D341Med (cell line): ENCODE measurements at regions not wholly inside any gene's neighbourhood (a gene's known extent, or its start where the extent isn't known, plus 50 kb on each side); places are given as distances from the start of the nearest gene placed in this dataset.

ENCODE experiments used
- DNase-seq: peaks from one replicate; pipeline ENCODE4 v3.0.0; 2012; ENCODE audit warnings: low spot score

DNA sequence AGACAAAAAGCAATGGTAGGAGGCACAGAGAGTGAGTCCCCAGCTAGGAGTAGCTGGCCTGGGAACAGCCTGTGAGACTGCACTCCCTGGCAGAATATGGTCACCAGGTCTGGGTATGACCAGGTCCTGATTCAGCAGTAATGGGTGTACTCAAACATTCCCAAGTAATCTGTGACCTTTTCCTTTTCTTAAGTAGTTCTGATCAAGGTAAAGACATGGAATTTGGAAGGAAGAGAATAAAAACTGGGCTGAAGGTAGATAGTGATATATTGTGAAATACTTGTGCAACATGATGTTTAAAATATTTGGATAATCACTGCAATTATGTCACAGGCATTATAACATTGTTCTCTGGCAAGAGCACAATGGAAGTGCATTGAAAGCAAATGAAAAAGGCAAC lies 147.2 kb upstream of the DPYD start:
- DNase-seq: no peak

DNA sequence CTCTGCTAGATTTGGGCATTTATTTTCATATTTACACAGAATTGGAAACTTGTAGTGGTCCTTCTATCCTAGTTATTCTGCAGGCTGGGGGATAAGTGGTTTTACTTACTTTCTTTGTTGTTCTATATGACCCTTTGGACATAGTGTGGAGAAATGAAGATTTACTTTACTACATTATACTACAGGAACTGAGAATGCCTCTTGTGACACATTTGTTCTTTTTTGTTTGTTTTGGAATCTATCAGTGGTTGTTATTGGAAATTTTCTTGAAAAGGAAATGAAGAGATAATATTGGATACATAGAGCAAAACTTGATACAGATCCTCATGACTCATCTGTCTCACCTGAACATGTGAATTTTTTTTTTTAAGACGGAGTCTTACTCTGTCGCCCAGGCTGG lies 146.1 kb upstream of the DPYD start:
- no peak for DNase-seq

DNA sequence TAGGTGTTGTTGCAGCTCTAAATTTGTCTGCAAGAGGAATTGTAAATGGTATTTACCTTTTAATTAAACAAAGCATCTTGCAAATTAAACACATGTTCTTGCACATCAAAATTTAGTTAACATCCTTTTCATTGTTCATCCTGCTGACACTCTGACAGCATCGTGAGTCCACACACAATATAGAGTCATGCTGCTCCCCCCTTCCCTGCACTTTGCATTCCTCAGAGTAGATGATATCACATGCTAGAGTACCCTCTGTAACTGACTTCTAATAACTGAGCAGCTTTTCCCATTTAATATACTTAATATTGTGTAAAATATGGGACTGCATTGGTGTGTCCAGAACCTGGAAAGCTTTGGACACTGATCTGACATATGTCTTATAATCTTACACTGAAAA lies 138.8 kb upstream of the DPYD start:
- no peak for DNase-seq

DNA sequence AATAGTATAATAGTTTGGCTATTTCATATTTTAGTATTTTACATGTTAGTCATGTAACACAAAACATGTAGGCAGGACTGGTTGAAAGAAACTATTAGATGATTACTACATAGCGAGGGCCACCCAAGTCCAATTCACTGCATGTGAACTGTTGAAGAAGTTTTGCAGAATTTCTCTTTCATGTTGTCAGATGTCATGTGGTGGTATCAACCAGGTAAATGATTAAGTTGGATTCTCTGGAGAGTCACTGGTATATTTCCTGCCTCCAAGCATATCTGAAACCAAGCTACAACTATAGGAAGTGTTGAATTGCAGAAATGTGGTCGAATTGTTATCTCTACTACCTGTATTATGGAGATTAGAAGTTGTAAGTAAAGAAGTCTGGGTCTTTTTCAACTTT lies 137.8 kb upstream of the DPYD start:
- no peak for DNase-seq

DNA sequence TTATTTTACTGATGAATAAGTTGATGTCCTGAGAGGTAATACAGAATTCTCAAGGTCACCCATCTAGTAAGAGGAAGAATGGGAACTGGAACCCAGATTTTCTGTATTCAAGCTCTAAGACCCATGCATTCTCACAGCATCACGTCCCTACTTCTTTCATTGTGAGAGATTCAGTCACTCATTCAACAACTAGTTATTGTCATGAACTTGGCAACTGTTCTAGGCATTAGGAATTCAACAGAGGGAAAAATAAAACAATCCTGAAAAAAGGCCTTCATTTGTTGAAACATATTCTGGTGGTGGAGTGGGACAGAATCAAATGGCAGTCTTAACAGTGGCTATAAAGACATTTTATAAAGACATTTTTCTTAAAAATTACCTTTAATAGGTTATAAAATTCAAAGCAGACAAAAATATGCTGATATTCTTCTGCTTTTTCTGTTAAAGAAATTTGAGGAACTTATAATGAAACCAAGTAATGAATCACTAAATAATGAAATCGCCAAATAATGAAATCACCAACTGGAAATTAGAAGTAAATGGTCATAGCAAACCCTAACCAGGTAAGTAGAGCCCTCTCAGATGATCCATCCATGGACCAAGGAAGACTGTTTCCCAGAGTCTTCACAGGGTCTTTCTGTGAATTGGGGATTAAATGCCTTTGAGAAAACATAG lies 136.5 kb upstream of the DPYD start:
- no peak for DNase-seq

DNA sequence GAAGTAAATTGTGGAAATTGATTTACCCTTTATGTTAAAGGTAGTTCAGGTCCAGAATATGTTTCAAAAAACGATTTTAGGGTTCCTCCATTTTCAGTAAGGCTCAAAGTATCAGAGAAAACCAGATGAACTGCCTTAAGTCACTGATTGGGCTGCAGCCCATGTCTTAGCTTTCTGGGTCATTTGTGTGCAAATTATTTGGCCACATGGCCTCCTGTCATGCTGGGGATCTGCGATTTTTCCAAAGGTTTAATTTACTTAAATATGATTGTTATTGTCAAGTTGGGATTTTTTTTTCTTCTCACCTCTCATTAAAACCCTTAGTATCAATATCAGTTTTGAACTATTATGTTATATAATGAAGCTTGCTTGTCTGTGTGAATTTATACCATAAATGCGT lies 135.9 kb upstream of the DPYD start:
- DNase-seq: no peak

DNA sequence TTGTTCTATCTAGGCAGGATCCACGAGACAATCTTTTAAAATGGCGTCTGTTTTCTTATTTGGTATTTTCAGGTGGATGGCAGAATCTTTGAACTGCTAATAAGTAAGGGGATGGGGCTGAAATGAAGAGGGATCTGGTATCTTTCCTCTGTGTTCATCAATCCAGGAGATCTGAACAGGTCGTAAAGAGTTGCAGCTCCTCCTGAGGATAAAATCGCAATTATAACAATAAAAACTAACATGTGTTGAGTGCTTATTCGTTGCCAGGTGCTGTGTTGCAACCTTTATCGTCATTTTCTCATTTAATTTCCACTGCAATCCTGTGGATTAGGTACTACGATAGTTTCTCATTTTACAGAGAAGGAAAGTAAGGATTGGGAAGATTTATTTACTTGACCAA lies 134.6 kb upstream of the DPYD start:
- no peak for DNase-seq

DNA sequence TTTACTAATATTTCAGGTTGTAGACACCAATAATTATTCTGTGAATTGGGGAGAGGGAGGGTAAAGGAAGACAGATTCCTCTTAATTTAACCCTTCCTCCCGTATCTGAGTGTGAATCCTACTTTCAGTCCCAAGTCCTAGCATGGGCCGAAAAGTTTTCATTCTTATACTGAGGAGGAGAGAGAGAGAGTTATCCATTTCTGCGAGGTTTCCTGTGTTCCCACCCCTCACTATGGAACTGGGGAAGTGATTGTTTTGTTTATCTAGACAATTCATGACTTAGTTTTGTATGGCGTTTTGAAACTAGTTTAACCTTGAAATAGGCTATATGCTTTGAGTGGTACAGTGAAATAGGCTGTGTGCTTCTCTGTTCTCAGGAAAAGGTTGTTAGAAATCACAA lies 134.0 kb upstream of the DPYD start:
- DNase-seq: no peak

DNA sequence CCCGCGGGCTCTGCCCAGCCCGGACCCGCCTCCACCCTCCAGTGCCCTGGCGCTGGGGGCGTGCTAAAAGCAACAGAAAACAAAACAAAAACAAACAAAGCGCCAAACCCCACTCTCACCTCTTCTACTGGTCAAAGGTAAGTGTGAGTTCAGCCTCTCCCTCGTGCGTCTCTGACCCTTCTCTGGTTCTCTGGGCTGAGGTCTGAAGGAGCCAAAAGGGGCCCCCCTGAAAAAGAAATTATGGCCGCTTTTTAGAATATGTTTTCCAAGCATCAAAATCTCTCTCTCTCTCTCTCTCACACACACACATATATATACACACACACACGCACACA lies 133.5 kb upstream of the DPYD start:
- DNase-seq: no peak

DNA sequence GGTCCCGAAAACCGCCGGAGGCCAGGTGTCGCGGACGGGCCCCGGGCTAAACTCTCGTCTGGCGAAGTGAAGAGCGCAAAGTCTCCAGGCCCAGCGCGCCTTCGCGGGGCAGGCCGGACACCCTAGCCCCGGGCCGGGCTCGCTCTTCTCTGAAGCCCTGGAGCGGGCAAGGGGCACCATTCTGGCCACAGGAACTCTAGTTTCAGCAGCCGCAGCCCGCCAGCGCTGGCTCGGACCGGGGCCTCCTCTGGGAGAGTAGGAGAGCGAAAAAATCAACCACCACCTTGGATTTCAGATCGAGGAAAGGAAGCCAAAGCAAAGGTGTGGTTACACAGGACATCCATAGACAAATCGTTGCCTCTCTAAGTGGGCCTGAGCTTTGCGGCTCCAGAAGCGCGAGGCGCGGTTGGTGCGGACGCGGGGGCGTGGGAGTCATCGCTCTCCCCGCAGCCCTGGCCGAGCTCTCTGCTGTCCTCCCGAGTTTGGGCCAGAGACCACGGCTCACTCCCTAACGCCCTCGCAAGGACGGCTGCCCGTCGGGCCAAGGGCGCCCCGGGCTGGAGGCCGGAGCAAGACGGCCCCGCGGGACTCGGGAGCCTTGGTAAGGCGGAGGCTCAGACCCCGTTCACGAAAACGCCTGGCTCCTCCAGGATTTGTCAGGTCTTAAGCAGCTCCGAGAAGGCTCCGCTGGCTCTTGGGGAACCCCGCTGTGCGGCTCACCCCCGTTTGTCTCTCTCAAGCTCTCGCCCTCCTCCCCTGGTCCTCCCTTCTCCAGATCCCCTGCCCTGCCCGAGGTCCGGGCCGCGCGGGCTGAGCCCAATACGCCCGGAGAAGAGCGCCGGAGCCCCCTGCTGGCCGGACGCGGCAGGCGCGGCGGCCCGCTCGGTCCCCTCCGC lies 132.9 kb upstream of the DPYD start:
- peak; percentile 89 for DNase-seq

DNA sequence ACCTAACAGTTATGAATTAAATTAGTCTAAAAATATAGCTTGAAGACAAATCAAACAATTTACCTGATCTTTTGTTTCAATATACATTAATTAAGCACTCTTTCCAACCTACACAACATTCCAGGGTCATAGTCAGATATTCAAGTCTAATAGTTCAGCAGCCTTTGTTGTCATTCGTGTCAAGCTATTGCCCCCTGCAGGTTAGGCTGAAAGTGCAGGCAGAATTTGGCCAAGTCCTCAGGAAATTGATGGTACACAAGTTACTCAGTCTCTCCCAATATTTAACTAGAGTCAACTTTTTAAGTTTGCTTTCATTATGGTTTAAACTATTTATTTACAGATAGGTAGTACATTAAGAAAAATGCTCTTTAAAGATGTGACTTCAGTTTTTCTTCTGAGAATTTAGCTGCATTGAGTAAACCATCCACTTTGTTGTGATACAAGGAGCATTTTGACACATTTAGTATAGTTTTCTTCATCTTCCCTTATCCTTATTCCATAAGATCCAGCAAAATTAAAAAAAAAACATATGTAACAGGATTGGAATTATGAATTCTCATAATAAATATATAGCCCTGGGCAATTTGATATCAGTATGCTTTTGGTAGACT lies 130.3 kb upstream of the DPYD start:
- peak; percentile 50 for DNase-seq

DNA sequence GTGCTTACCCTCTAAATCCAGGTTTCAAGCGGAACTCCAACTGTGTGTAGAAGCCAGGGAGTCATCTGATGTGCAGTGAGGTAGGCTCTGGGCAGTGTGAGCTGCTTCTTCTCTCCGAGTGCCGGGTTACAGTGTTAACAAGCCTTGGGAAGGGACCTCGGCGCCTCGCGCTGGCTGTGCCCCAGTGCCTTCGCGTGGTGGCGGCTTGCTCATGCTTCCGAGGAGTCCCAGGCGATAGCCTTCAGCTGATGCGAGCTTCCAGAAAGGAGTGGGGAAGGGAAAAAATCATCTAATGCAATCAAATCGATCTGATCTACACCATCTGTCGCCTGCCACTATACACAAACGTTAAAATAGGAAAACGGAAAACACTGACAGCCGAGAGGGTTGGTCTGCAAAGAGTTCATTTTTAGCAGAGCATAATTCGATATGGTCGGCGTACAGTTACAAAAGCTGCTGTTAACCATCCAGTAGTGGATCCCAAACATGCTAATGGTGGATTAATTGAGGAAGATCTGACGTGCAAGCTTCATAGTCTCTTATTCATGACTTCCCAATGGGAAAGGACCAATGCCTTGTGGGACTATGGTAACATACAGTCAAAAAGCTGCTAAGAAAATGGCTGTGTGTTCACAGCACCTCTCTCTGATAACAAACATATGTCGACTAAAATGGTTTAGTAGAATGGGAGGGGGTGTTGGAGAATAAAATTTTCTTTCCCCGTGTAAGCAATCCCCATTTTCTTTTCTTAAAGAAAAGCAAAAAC lies 128.7 kb upstream of the DPYD start:
- DNase-seq: peak; percentile 9

DNA sequence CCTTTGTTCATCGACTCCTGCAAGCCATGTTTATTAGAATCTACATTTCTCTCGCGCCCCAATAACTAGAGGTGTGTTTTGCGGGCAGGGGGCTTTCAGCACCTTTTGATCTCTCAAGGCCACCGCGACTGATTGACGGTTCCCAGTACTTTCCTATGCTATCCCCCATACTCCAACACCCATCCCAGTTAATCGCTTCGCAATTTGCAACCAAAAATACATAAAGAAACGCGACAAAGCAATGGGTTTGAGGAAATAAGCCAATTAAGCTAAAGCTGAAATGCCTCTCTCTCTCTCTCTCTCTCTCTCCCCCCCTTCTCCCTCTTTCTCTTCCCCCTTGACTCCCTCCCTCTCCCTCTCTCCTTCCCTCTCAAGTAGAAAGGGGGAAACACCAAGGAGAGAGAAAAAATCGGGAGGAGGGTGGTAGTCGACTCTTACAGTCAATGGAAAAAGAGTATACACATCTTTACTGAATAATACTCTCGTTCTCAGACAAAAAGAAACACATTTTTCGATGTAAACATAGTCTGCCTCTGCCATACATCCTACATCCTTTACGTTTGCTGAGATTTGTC lies 128.0 kb upstream of the DPYD start:
- DNase-seq: no peak

DNA sequence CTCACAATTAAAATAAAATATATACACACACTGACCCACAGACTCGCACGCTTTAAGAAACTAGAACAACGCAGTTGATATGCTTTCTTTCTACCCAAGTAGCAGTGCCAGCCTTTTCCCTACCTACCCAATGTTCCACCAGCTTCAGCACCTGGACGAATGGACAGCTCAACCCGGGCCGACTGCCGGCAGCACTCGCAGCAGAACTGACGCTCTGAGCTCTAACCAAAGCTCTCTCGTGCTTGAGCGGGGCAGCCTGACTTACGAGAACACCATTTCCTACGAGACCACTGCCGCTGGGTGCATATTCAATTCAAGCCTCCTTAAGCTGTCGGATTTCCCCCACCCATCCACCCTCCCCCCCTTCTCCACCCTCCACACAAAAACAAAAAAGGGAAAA lies 127.4 kb upstream of the DPYD start:
- peak; percentile 15 for DNase-seq

DNA sequence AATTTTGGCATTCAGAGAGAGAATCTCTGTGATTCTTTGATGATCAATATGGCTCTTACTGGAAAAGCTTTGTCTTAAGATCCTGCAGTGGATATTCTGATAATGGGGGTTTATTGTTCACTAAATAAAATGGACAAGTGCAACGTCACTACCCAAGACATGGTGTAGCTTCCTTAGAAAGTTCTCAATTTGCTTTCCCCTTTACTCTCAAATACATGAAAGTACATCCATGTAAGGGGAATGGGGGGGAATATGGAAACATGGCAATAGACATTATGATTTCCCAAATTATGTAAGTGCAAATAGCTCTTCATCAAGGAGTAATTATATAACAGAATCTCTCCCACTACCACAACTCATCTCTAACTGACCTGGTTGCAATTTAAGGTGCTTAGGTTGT lies 126.3 kb upstream of the DPYD start:
- DNase-seq: no peak

DNA sequence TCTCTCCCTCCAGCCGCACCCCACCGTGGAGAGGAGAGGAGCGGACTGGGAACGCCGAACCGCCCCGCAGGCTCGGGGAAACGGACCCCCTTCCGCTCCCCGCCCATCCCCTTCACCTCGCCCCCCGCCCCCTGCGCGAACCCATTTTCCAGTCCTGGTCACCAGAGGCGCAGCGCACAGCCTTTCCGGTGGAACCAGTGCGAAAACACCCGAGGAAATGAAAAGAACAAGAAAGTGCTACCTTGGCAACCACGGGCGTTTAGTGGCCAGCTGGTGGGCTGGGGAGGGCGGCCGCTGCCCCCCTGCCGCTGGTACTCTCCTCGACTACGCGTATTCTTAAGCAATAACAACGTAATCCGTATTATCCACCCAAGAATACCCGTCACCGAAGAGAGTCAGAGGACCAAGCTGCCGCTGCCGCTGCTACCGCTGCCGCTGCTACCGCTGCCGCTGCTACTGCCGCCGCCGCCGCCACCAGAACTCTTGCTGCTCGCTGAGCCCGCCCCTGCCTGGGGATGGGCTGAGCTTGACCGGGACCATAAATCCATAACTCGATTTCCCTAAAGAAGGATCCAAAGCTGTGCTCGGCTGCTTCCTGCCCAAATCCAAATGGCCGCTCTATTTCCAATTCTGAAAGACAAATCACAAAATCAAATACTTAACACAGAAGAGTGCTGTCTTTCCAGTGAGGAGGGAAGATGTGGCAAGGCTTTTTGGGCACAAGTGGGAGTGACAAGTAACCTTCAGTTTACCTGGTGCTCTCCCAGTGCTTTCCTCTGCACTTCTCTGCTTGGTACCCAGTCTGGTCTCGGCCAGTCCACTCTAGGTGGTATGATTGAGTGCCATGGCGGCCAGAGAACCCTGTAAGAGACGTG lies 125.2 kb upstream of the DPYD start:
- DNase-seq: peak; percentile 51

DNA sequence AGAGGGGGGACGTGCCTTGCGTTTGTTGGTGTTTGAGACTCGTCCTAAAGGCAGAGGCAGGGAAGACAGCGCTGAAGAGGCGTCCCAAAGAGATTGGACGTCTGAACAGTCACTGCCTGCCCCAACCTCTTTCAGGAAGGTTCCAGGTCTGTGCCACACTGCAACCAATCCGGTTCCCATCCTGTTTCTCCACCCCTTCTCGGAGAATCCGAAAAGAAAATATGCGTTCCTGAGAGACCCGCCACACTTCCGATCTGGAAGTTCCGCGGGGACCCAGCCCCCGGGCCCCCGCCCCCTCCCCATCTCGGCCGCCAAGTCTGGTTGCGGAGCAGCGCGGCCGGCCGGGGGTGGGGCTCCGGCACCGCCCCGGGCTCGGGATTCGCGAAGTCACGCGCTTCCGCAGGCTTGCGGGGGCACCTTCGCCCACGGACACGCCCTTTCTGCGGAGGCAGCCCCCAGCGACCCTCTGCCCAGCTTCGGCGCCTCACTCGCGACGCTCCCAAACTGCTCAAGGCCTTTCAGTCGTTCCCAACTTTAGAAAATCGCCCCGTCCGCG lies 124.5 kb upstream of the DPYD start:
- DNase-seq: peak; percentile 54

DNA sequence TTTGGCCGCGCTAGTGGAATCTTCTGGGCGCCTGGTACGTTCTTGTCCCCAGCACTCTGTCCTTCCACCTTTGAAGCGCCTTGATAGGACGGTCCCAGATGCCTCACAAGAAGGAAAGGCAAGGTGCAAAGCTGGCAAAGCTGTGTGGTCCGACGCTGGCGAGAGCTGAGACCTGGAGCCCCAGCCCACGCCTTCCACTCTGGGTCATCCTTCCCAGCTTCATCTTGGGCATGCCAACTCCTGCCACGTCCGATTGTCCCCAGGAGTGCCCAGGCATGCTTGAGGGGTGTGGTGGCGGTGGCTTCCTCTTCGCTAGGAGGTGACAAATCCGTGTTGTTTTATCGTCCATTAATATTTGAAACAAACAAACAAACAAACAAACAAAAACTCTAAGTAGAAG lies 123.9 kb upstream of the DPYD start:
- peak; percentile 12 for DNase-seq

DNA sequence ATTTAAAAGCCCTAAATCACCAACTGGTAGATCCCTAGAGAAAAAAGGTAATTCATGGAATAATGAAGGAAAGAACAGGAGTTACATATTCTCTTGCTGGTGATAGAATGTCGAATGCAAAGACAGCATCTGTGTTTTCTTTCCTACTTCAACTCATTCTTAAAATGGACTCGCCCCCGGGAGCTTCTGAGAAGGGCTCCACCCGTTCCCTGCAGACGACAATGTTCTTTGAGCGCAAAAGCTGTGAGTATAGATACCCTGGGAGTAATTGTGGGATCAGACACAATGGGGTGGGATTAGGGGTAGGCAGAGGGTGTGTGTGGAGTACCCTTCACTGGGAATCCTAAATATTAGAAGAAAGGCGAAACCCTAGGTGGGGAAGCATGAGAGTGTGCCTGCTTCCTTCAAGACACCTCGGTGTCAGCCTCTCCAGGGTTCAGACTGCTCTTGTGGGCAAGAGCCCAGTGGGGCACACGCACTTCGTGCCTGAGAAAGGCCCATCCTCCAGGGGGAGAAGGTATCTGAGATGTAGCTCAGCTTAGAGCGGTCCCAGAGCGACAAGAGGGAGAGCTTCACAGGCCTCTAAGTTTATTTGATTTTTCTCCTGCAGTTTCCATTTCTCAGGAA lies 123.3 kb upstream of the DPYD start:
- DNase-seq: no peak

DNA sequence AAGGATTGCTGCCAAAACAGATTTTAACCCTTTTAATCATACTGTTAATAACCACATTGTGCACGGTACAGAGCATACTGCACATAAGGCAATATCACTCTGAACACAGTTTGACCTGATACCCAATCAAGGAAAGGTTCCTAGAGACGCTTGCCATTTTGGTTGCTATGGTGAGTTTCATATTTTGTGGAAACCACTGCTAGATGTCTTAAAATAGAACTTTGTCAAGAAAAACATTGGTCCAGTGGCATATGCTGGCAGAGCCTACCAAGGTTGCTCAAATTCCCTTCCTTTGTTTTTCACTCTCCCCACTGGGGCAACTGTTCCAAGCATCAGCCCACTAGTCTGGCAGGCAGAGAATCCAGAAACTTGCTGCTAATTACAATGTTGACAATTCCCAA lies 114.8 kb upstream of the DPYD start:
- DNase-seq: no peak

DNA sequence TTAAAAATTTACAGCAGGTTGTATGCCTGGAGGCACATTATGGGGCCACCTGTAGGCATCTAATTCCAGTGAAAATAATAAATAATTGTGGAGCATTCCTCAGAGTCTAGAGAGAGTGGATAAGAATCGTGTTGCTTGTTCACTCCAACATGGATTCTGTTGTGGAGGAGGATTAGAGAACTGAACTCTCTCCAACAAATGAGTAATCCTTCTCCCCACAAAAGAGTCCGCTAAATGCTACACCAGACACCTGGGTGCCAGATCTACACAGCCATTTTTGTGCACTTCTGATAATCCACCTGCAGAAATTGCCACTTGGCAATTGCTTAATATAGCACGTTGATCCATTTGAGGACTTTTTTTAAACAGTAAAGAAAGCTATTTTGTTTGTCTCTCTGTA lies 113.7 kb upstream of the DPYD start:
- no peak for DNase-seq
